ENCODE measurements at regions not wholly inside any gene's neighbourhood (a gene's known extent, or its start where the extent isn't known, plus 50 kb on each side); places are given as distances from the start of the nearest gene placed in this dataset.

DNA sequence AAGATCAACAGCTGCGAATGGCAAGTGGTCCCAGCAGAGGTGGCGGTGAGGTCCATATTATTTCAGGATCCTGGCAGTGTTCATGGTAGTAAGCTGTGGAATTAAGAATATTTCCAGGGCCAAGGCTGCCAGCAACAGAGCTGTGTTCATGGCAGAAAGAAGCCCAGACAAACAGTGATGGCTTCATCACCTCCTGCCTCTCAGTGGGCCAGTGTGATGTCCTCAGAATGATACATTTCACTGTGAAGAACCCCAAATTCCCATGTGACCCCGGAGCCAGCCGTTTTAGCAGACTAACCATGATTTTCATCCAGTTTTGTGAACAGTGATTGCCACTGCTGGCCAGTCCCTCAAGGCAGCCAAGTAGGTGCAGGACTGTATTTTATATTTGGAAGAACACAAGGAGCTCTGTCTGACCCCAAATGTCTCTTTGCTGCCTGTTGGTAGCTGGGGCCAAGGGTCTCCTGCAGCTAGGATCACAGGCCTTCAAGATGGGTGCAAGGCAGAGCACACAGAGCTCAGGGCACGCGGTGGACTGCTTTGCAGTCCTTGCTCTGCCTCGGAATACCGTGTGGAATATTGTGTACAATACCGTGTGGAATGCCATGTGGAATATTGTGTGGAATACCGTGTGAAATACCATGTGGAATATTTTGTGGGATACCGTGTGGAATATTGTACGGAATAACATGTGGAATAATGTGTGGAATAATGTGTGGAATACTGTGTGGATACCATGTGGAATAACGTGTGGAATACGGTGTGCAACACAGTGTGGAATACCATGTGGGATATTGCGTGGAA is 132.3 kb upstream of the CHST15 start:
- TF ChIP-seq, protein P1, sequence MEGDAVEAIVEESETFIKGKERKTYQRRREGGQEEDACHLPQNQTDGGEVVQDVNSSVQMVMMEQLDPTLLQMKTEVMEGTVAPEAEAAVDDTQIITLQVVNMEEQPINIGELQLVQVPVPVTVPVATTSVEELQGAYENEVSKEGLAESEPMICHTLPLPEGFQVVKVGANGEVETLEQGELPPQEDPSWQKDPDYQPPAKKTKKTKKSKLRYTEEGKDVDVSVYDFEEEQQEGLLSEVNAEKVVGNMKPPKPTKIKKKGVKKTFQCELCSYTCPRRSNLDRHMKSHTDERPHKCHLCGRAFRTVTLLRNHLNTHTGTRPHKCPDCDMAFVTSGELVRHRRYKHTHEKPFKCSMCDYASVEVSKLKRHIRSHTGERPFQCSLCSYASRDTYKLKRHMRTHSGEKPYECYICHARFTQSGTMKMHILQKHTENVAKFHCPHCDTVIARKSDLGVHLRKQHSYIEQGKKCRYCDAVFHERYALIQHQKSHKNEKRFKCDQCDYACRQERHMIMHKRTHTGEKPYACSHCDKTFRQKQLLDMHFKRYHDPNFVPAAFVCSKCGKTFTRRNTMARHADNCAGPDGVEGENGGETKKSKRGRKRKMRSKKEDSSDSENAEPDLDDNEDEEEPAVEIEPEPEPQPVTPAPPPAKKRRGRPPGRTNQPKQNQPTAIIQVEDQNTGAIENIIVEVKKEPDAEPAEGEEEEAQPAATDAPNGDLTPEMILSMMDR (IDR thresholded peaks at IDR 0.05; ENCODE audit: low read depth, low read length): no peak
- H3K4me3 ChIP-seq (ENCODE audit: low read depth, low read length): no peak overlapping the region

DNA sequence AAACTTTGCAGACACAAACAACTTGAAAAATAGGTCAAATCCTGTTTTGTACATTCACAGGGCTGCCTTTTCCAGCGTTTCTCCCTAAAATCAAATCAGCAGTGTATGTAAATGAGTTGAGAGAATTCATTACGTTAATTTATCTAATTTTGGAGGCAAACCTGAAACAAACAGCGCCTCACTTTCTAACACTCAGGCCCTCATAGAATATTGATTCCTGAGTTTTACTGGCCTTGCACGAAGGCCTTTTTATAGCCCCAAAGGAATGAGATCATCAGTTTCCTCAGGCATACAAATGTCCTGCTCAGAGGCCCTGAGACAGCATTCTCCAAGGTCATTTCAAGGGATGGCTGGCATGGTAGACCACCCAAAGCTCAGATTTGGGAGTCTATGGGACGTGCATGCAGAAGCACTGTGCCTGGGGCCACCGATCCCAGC is 131.7 kb upstream of the CHST15 start:
- TF ChIP-seq, protein P1 (IDR thresholded peaks at IDR 0.05; ENCODE audit: low read depth, low read length): no peak
- no peak overlapping the region for H3K4me3 ChIP-seq (ENCODE audit: low read depth, low read length)

DNA sequence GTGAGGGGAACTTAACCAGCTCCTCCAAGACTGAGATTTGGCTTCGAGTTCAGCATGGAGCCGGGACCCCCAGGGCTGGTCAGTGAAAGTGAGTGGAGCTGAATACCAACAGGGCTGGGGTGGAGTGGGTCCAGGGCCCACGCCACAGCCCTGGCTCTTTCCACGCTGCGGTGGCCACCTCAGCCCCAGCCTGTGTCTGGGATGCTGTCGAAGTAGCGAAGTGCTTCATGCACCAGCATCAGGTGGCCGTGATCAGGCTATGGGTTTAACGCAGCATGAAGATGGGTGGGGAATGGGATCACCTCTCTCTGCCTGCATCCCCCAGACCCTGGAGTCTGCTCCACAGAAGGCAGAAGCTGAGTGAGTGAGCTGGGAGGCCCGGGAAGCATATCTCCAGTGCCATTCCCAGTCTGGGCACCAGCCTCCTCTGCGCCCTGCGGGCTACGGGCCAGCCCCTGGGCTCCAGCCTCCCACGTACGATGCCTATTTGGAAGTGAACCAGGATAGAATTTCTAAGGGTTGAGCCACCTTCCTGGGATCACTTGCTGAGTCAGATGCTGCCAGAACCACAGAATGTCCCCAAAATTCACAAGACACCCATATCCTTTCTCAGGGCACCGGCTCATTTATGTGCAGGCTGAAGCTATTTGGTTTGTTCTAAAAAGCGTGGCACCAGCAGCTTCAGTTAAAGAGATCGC is 131.1 kb upstream of the CHST15 start:
- no peak overlapping the region for H3K4me3 ChIP-seq (ENCODE audit: low read depth, low read length)
- TF ChIP-seq, protein P1 (IDR thresholded peaks at IDR 0.05; ENCODE audit: low read depth, low read length): no peak

DNA sequence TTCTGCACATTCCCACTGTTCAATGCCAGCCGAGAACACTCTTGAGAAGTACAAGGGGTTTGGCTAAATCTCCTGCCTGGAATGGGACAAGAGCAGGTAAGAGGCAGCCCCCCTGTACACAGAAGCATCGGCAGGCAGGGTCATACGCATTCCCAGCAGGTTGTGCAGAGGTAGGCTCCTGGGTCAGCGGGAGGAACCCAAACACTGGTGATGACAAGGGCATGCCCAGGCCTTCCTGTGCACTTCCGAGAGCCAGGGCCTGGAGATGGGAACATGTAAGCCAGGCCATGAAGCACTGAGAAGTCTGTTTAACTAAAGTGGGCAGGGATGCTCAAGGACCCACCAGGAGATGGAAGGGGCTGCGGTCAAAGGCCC is 130.3 kb upstream of the CHST15 start:
- no peak overlapping the region for H3K4me3 ChIP-seq (ENCODE audit: low read depth, low read length)
- TF ChIP-seq, protein P1 (IDR thresholded peaks at IDR 0.05; ENCODE audit: low read depth, low read length): no peak

DNA sequence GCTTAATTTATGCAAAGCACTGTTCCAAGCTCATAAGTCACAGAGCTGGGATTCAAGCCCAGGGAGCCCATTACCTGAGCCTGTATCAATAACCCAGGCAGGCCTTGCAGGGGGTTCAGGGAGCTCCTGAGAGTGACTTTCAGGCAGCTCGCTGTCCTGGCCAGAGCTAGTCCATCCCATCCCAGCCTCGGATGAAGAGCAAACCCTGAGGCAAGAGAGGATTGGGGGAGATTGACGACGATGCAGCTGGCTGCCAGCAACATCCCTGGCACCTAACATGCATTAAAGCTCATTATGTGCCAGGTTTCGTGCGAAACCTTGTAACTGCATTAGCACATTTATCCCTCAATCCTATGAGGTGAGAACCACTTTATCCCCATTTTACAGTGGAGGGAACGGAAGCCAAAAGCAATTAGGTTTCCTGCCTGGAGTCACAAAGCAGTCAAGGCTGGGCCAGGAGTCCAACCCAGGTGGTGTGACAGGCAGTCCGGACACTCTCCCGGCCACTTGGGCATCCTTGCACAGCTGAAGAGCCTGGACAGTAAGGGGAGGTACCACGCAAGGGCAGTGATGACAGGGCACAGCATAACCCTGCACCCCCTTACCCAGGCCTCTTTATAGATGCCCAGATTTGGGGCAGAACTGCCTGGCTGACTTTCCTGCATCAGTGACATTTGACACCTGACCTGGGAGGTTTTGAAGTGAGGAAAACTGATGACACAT is 129.8 kb upstream of the CHST15 start:
- no peak overlapping the region for H3K4me3 ChIP-seq (ENCODE audit: low read depth, low read length)
- TF ChIP-seq, protein P1 (IDR thresholded peaks at IDR 0.05; ENCODE audit: low read depth, low read length): no peak

DNA sequence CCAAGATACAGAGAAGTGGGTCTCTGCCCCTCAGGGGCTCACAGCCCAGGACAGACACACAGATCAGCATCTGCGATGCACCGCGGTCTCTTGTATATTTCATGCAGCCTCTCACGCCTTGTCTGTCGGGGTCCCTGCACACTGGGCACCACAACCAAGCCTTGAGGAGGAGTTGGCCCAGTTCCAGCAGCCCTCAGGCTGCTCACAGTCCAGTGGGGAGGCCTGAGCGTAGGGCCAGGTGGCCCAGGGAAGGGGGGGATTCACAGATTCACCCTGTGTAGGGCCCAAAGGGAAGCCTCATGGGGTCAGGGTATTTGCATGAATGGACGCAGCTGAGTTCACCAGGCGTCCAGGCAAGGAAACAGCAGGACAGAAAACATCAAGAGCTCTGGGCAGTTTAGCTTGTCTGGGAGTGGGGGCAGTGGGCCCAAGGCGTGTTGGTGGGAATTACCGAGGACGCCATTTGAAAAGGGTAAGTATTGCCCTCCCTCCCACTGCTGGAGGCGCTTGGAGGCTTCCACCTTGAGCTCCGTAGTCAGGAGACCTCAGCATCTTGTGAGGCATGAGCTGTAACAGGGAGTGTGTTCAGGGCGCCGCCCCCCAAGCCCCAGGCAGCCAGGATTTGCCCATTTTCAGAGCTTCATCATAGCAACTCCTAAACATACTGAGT is 129.1 kb upstream of the CHST15 start:
- TF ChIP-seq, protein P1 (IDR thresholded peaks at IDR 0.05; ENCODE audit: low read depth, low read length): no peak
- no peak overlapping the region for H3K4me3 ChIP-seq (ENCODE audit: low read depth, low read length)

Data from WI38 (cell line).